HL-60 (cell line): ENCODE measurements at regions not wholly inside any gene's neighbourhood (a gene's known extent, or its start where the extent isn't known, plus 50 kb on each side); places are given as distances from the start of the nearest gene placed in this dataset.

ENCODE experiments used
- CTCF ChIP-seq: IDR thresholded peaks from one replicate; pipeline ENCODE4 v1.5.1; 2011; ENCODE audit warnings: low read length, control low read depth, inconsistent platforms; ENCODE audit not compliant: insufficient read depth
- GABPA ChIP-seq: IDR thresholded peaks from 2 replicates; pipeline ENCODE4 v1.6.1; 2012; ENCODE audit warnings: low read depth
- POLR2AphosphoS5 ChIP-seq: IDR thresholded peaks from 2 replicates; pipeline ENCODE4 v1.6.1; 2012; ENCODE audit warnings: low read depth
- REST ChIP-seq: IDR thresholded peaks from 2 replicates; pipeline ENCODE4 v1.6.1; 2012; ENCODE audit warnings: low read depth; ENCODE audit not compliant: insufficient replicate concordance

GRCh38 chr4:119937746-119938145 lies 128.9 kb downstream of the MAD2L1 start:
- no peak for TF ChIP-seq POLR2AphosphoS5
- no peak for TF ChIP-seq CTCF
- TF ChIP-seq GABPA = no peak
- no peak for TF ChIP-seq REST
